ENCODE measurements at regions not wholly inside any gene's neighbourhood (a gene's known extent, or its start where the extent isn't known, plus 50 kb on each side); places are given as distances from the start of the nearest gene placed in this dataset.

DNA sequence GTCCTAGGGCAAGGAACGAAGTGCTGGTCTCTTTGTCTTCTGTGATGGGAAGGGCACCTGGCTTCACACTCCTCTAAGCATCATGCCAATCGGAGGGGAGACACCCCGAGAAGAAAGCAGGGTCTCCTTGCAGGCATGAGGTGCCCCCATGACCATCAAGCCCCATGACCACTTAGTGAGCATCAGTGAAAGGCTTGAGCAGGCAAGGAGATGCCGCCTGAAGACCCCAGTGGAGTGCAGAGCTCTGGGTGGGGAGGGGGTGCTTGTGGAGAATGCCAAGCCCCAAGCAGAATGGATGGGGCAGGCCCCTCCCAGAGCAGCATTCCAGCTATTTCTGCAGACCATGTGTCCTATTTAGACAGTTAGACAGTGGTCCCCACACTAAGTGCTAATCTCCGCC, 232.7 kb upstream of the TNRC6C start (continued):
- no peak for TF ChIP-seq RNF2 (IDR thresholded peaks at IDR 0.05; ENCODE audit: borderline replicate concordance, low read depth, low read length, missing control alignments, poor library complexity, severe bottlenecking)
- no peak for TF ChIP-seq RFX5 (IDR thresholded peaks at IDR 0.05; ENCODE audit: borderline replicate concordance, low read depth, low read length)
